Esophagus muscularis mucosa (tissue), 3 donors: ENCODE measurements at regions not wholly inside any gene's neighbourhood (a gene's known extent, or its start where the extent isn't known, plus 50 kb on each side); places are given as distances from the start of the nearest gene placed in this dataset.

Source experiments
- POLR2A ChIP-seq: fragments of 450-650 bp; IDR thresholded peaks from one replicate; pipeline ENCODE4 v1.6.1; 2017; ENCODE audit warnings: antibody characterized with exemption, moderate library complexity, mild to moderate bottlenecking, low read depth
- POLR2AphosphoS5 ChIP-seq, 2 donors: sonication (generic); formaldehyde crosslinking; IDR thresholded peaks; one replicate each; pipeline ENCODE4 v1.6.1; 2017; ENCODE audit warnings: antibody characterized with exemption in 2 of 2
- TF ChIP-seq, protein P1 (sequence below), 3 experiments: fragments of 200-600 bp in 2 of 3; fragments of 450-650 bp in 1 of 3; sonication (generic) in 2 of 3; IDR thresholded peaks; one replicate each; pipeline ENCODE4 v1.5.1; 2017 to 2019; ENCODE audit warnings: antibody characterized with exemption in 3 of 3, mild to moderate bottlenecking in 2 of 3, moderate library complexity in 1 of 3

DNA sequence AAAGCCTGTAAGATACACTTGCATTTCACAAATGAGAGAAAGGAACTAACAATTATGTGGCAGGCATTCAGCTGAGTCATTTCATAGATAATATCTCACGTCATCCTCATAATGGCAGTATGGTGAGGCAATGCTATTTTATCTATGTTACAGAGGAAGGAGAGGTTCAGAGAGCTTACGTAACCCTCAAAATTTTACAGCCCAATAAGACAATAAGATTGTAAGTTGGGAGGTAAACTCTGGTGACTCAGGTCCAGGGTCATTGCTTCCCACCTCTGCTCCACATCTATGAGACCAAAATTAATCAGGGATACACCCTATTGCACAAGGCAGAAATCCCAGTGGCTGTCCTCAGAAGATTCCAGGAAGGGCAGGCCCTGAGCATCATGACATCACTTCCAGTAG lies 309.7 kb downstream of the NSG2 start:
- TF ChIP-seq, protein P1, sequence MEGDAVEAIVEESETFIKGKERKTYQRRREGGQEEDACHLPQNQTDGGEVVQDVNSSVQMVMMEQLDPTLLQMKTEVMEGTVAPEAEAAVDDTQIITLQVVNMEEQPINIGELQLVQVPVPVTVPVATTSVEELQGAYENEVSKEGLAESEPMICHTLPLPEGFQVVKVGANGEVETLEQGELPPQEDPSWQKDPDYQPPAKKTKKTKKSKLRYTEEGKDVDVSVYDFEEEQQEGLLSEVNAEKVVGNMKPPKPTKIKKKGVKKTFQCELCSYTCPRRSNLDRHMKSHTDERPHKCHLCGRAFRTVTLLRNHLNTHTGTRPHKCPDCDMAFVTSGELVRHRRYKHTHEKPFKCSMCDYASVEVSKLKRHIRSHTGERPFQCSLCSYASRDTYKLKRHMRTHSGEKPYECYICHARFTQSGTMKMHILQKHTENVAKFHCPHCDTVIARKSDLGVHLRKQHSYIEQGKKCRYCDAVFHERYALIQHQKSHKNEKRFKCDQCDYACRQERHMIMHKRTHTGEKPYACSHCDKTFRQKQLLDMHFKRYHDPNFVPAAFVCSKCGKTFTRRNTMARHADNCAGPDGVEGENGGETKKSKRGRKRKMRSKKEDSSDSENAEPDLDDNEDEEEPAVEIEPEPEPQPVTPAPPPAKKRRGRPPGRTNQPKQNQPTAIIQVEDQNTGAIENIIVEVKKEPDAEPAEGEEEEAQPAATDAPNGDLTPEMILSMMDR (IDR thresholded peaks at IDR 0.05) = no peak
- TF ChIP-seq POLR2A = no peak
- TF ChIP-seq POLR2AphosphoS5 (IDR thresholded peaks at IDR 0.05) = peak; percentile 9 to 24
